Liver (tissue), 3 donors: ENCODE measurements at regions not wholly inside any gene's neighbourhood (a gene's known extent, or its start where the extent isn't known, plus 50 kb on each side); places are given as distances from the start of the nearest gene placed in this dataset.

ENCODE experiments used
- CTCF ChIP-seq: fragments of 150-350 bp; IDR thresholded peaks from 2 replicates; pipeline ENCODE4 v1.5.1; 2017; ENCODE audit warnings: improper control_type of control experiment, low read depth, low read length; ENCODE audit not compliant: missing input control
- JUND ChIP-seq, 2 donors: IDR thresholded peaks; 2 replicates each; pipeline ENCODE4 v1.6.1; 2016; ENCODE audit warnings: antibody characterized with exemption in 2 of 2
- MAX ChIP-seq: IDR thresholded peaks from 2 replicates; pipeline ENCODE4 v1.6.1; 2016; ENCODE audit warnings: antibody characterized with exemption
- NR2F2 ChIP-seq: IDR thresholded peaks from 2 replicates; pipeline ENCODE4 v1.6.1; 2016; ENCODE audit warnings: antibody characterized with exemption
- REST ChIP-seq: IDR thresholded peaks from 2 replicates; pipeline ENCODE4 v1.6.1; 2016; ENCODE audit warnings: antibody characterized with exemption, mild to moderate bottlenecking
- TAF1 ChIP-seq: conservative IDR thresholded peaks from 2 replicates; pipeline ENCODE4 v1.6.1; 2016; ENCODE audit warnings: antibody characterized with exemption, mild to moderate bottlenecking
- donor health status: healthy.
- donor health status: healthy.

GRCh38 chr5:6302075-6302474 is 76.3 kb downstream of the MED10 start:
- TF ChIP-seq CTCF (no peak), MAX (no peak), TAF1 (no peak), REST (no peak), NR2F2 (no peak), JUND (IDR thresholded peaks at IDR 0.05) (no peak)
